GM18861 (cell line): ENCODE measurements at regions not wholly inside any gene's neighbourhood (a gene's known extent, or its start where the extent isn't known, plus 50 kb on each side); places are given as distances from the start of the nearest gene placed in this dataset.
"Not testable (repeated sequence)": the region's sequence is repeated elsewhere in the genome, so short reads cannot be mapped to it uniquely, and the experiment has no call there.

Experiments
- ATAC-seq: cut with Tn5 transposase; IDR thresholded peaks from one replicate; pipeline ENCODE4 v1.9.1; 2021; ENCODE audit not compliant: unreplicated experiment

- no peak for ATAC-seq
These were observed 460.8 kb upstream of the CFAP20DC start for GRCh38 chr3:59510576-59510975.

GRCh38 chr3:59508273-59508672 lies 458.4 kb upstream of the CFAP20DC start:
- no peak for ATAC-seq

- no peak for ATAC-seq
These were observed 456.4 kb upstream of the CFAP20DC start for GRCh38 chr3:59506191-59506590.

GRCh38 chr3:59503441-59503840 lies 453.6 kb upstream of the CFAP20DC start:
- no peak for ATAC-seq

- no peak for ATAC-seq
These were observed 453.0 kb upstream of the CFAP20DC start for GRCh38 chr3:59502806-59503205.

- ATAC-seq: no peak
These were observed 450.1 kb upstream of the CFAP20DC start for GRCh38 chr3:59499954-59500353.

GRCh38 chr3:59499000-59499399 lies 449.2 kb upstream of the CFAP20DC start:
- no peak for ATAC-seq

- no peak for ATAC-seq
These were observed 446.4 kb upstream of the CFAP20DC start for GRCh38 chr3:59496250-59496649.

- ATAC-seq: not testable (repeated sequence)
These were observed 445.1 kb upstream of the CFAP20DC start for GRCh38 chr3:59494969-59495368.

- no peak for ATAC-seq
These were observed 436.7 kb upstream of the CFAP20DC start for GRCh38 chr3:59486520-59486919.

- ATAC-seq: no peak
These were observed 433.4 kb upstream of the CFAP20DC start for GRCh38 chr3:59483191-59483590.

- ATAC-seq: no peak
These were observed 432.9 kb upstream of the CFAP20DC start for GRCh38 chr3:59482684-59483083.

- no peak for ATAC-seq
These were observed 432.1 kb upstream of the CFAP20DC start for GRCh38 chr3:59481776-59482400.

GRCh38 chr3:59480486-59480995 lies 430.7 kb upstream of the CFAP20DC start:
- no peak for ATAC-seq

- ATAC-seq: no peak
These were observed 423.8 kb upstream of the CFAP20DC start for GRCh38 chr3:59473636-59474035.

GRCh38 chr3:59472541-59472940 lies 422.7 kb upstream of the CFAP20DC start:
- no peak for ATAC-seq

GRCh38 chr3:59469948-59470723 lies 420.3 kb upstream of the CFAP20DC start:
- no peak for ATAC-seq

- ATAC-seq: no peak
These were observed 417.7 kb upstream of the CFAP20DC start for GRCh38 chr3:59467476-59467875.

GRCh38 chr3:59464187-59464586 lies 414.4 kb upstream of the CFAP20DC start:
- no peak for ATAC-seq

GRCh38 chr3:59463253-59463652 lies 413.4 kb upstream of the CFAP20DC start:
- ATAC-seq: no peak

- ATAC-seq: no peak
These were observed 410.2 kb upstream of the CFAP20DC start for GRCh38 chr3:59460068-59460467.

GRCh38 chr3:59456852-59457485 lies 407.1 kb upstream of the CFAP20DC start:
- ATAC-seq: peak; percentile 96
